ENCODE measurements at regions not wholly inside any gene's neighbourhood (a gene's known extent, or its start where the extent isn't known, plus 50 kb on each side); places are given as distances from the start of the nearest gene placed in this dataset.

DNA sequence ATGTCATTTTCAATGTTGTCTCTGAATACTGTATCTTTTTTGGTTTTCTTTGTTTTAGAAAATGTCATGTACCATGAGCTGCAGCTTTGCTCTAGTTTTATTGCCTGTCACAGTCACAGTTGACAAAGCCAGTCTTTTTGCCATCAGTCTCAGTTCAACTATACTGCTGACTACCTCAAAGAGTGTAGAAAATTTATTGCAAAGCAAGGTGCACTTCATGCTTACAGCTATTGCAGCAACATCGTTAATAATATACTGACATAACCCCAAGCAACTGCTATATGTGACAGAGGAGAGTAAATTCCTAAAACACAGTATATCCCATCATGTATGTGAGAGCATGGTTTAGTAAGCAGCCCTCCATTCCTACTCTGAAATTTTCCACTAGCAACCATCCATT lies 2022.3 kb downstream of the ARAP2 start:
- H3K4me2 ChIP-seq (ENCODE audit: low read length), result no peak overlapping the region
- H3K79me2 ChIP-seq (ENCODE audit: insufficient read depth, low read length), result no peaks in the 10 kb centered on the region
- RAD21 ChIA-PET (ENCODE audit: low non-redundant PET in 1 of 2, low total read pairs in 2 of 2, uncharacterized antibody in 2 of 2, unreplicated experiment in 2 of 2), result no interaction called here
- DNase-seq (ENCODE audit: low read depth, low spot score) (no peak), ATAC-seq (no peak)
- no peaks in the 10 kb centered on the region for H3K4me1 ChIP-seq (ENCODE audit: control insufficient read depth in 1 of 2, insufficient read depth in 2 of 2, low read length in 2 of 2)
- no peaks in the 10 kb centered on the region for H3K9me2 ChIP-seq (ENCODE audit: insufficient read depth)
- no peaks in the 10 kb centered on the region for H3K27me3 ChIP-seq (ENCODE audit: insufficient read depth, low read length)
- H3K4me3 ChIP-seq (replicated peaks in 1 of 2; ENCODE audit: low read depth in 1 of 2, low read length in 2 of 2), result no peak overlapping the region
- no TSS peak for BruUV-seq (replicated peaks)
- POLR2A ChIA-PET, result no interaction called here
- H3K9me3 ChIP-seq (ENCODE audit: control insufficient read depth in 1 of 2, insufficient read depth in 1 of 2, low read depth in 1 of 2, low read length in 2 of 2), result no peaks in the 10 kb centered on the region
- no peaks in the 10 kb centered on the region for H3K36me3 ChIP-seq (ENCODE audit: control insufficient read depth in 1 of 2, insufficient read depth in 2 of 2, low read length in 2 of 2)
- H3K27ac ChIP-seq (ENCODE audit: low read depth, low read length), result no peak overlapping the region
- H2AFZ ChIP-seq (ENCODE audit: low read depth, low read length, poor library complexity, severe bottlenecking), result no peak overlapping the region
- CTCF ChIA-PET, result no interaction called here
- H3K9ac ChIP-seq (ENCODE audit: low read length), result no peak overlapping the region
- H4K20me1 ChIP-seq (ENCODE audit: insufficient read depth), result no peaks in the 10 kb centered on the region
- TF ChIP-seq EGR1 (IDR thresholded peaks at IDR 0.05; ENCODE audit: low read depth) (no peak), EZH2phosphoT487 (IDR thresholded peaks at IDR 0.05; ENCODE audit: borderline replicate concordance) (no peak), EZH2 (IDR thresholded peaks at IDR 0.05) (no peak), ZNF274 (IDR thresholded peaks at IDR 0.05; ENCODE audit: low read depth, low read length) (no peak), CEBPB (IDR thresholded peaks at IDR 0.05; ENCODE audit: low read depth) (no peak), SRF (IDR thresholded peaks at IDR 0.05; ENCODE audit: low read depth) (no peak), TCF7L2 (IDR thresholded peaks at IDR 0.05; ENCODE audit: borderline replicate concordance, extremely low read depth, insufficient read depth, insufficient read length) (no peak), POLR2A (IDR thresholded peaks at IDR 0.05; ENCODE audit: borderline replicate concordance, extremely low read depth, insufficient read depth, insufficient read length) (no peak), YY1 (IDR thresholded peaks at IDR 0.05; ENCODE audit: extremely low read depth, insufficient replicate concordance, low read depth, low read length) (no peak), ELF1 (IDR thresholded peaks at IDR 0.05; ENCODE audit: borderline replicate concordance, low read depth) (no peak), SP1 (IDR thresholded peaks at IDR 0.05; ENCODE audit: low read depth) (no peak), POLR2AphosphoS5 (IDR thresholded peaks at IDR 0.05; ENCODE audit: low read depth, low read length) (no peak), FOSL1 (IDR thresholded peaks at IDR 0.05; ENCODE audit: low read depth) (no peak)
- TF ChIP-seq, protein P1, sequence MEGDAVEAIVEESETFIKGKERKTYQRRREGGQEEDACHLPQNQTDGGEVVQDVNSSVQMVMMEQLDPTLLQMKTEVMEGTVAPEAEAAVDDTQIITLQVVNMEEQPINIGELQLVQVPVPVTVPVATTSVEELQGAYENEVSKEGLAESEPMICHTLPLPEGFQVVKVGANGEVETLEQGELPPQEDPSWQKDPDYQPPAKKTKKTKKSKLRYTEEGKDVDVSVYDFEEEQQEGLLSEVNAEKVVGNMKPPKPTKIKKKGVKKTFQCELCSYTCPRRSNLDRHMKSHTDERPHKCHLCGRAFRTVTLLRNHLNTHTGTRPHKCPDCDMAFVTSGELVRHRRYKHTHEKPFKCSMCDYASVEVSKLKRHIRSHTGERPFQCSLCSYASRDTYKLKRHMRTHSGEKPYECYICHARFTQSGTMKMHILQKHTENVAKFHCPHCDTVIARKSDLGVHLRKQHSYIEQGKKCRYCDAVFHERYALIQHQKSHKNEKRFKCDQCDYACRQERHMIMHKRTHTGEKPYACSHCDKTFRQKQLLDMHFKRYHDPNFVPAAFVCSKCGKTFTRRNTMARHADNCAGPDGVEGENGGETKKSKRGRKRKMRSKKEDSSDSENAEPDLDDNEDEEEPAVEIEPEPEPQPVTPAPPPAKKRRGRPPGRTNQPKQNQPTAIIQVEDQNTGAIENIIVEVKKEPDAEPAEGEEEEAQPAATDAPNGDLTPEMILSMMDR (IDR thresholded peaks at IDR 0.05 in 2 of 3, conservative IDR thresholded peaks at IDR 0.05 in 1 of 3; ENCODE audit: borderline replicate concordance in 1 of 3, insufficient read depth in 1 of 3, low read depth in 2 of 3, low read length in 2 of 3), result no peak
- TF ChIP-seq, protein P2, sequence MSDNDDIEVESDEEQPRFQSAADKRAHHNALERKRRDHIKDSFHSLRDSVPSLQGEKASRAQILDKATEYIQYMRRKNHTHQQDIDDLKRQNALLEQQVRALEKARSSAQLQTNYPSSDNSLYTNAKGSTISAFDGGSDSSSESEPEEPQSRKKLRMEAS (IDR thresholded peaks at IDR 0.05), result no peak
- TF ChIP-seq, protein P3, sequence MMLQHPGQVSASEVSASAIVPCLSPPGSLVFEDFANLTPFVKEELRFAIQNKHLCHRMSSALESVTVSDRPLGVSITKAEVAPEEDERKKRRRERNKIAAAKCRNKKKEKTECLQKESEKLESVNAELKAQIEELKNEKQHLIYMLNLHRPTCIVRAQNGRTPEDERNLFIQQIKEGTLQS (IDR thresholded peaks at IDR 0.05), result no peak
- TF ChIP-seq, protein P4, sequence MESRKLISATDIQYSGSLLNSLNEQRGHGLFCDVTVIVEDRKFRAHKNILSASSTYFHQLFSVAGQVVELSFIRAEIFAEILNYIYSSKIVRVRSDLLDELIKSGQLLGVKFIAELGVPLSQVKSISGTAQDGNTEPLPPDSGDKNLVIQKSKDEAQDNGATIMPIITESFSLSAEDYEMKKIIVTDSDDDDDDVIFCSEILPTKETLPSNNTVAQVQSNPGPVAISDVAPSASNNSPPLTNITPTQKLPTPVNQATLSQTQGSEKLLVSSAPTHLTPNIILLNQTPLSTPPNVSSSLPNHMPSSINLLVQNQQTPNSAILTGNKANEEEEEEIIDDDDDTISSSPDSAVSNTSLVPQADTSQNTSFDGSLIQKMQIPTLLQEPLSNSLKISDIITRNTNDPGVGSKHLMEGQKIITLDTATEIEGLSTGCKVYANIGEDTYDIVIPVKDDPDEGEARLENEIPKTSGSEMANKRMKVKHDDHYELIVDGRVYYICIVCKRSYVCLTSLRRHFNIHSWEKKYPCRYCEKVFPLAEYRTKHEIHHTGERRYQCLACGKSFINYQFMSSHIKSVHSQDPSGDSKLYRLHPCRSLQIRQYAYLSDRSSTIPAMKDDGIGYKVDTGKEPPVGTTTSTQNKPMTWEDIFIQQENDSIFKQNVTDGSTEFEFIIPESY (IDR thresholded peaks at IDR 0.05; ENCODE audit: extremely low read depth, insufficient replicate concordance, low read length), result no peak
- intact Hi-C loops (cut with micrococcal nuclease), result no loop called here

Data from HCT116 (cell line).